Mammary epithelial cell (primary cell): ENCODE measurements at regions not wholly inside any gene's neighbourhood (a gene's known extent, or its start where the extent isn't known, plus 50 kb on each side); places are given as distances from the start of the nearest gene placed in this dataset.

Experiments used
- CTCF ChIP-seq, 2 donors: IDR thresholded peaks in 1 of 2; conservative IDR thresholded peaks in 1 of 2; 2 replicates each; pipeline ENCODE4 v1.5.1; 2011 to 2012; ENCODE audit warnings: inconsistent platforms in 2 of 2, low read length in 2 of 2, mild to moderate bottlenecking in 2 of 2, control low read depth in 1 of 2, low read depth in 1 of 2; ENCODE audit not compliant: insufficient read depth in 1 of 2; ENCODE audit errors: extremely low read depth in 1 of 2
- EZH2 ChIP-seq: IDR thresholded peaks from 2 replicates; pipeline ENCODE4 v1.6.1; 2012; ENCODE audit warnings: low read length, inconsistent platforms, borderline replicate concordance

DNA sequence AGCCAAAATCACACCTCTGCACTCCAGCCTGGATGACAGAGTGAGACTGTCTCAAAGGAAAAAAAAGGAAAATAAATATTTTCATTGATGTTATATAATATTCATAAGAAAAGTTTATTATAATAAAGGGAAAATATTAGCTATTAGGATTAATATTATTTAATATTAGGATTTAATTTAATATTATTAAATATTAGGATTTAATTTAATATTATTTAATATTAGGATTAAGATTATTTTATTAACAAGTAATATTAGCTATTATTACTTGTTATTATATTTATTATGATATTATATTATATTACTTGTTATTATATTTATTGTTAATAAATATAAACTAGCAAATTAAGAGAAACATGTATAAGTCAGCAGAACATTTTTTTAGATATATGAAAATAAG is 518.1 kb downstream of the FSCB start:
- TF ChIP-seq CTCF (conservative IDR thresholded peaks at IDR 0.05 in 1 of 2, IDR thresholded peaks at IDR 0.05 in 1 of 2; ENCODE audit: extremely low read depth in 1 of 2, insufficient read depth in 1 of 2, low read depth in 1 of 2, low read length in 2 of 2) (no peak), EZH2 (no peak)
